ENCODE measurements at regions not wholly inside any gene's neighbourhood (a gene's known extent, or its start where the extent isn't known, plus 50 kb on each side); places are given as distances from the start of the nearest gene placed in this dataset.

DNA sequence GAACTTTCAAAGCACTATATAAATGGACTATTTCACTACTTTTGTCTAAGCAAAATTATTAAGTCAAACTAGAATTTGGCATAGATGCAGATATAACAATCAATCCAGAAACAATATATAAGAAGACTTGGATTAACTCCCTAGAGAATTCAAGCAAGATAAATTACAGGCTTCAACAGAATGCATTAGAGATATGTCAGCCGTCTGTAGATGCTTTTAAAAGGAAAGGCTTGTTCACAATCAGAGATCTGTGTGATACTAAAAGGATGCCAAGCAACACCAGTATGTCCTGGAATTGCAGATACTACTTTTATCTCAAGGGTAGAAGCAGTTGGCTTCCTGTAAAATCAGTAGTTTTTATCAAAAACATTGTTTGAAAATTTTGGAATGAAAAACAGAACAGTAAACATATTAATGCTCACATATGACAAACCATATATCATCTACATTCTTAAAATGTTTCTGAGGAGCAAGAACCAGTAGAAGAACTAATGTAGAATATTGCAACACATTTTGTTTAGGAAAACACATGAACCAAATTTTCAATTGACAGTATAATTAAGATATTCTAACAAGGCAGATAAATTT is 947.9 kb upstream of the LRRN3 start:
- Histone ChIP-seq H3K4me3 (ENCODE audit: low read length in 2 of 2) (no peak overlapping the region), H3K36me3 (ENCODE audit: insufficient read depth, low read length) (no peaks in the 10 kb centered on the region), H3K4me1 (ENCODE audit: insufficient read depth, low read length) (no peaks in the 10 kb centered on the region), H3K9me3 (ENCODE audit: control insufficient read depth in 1 of 2, low read length in 2 of 2) (no peaks in the 10 kb centered on the region), H3K27ac (ENCODE audit: low read depth, low read length) (no peak overlapping the region), H3K27me3 (ENCODE audit: insufficient read depth, low read length) (no peaks in the 10 kb centered on the region)
- CTCF ChIA-PET (ENCODE audit: partially characterized antibody), result interaction anchor here (0.5 kb wide), 1 partner anchor 53 kb away, joined by 3 read pairs; no protein-coding TSS in a partner anchor
- POLR2A ChIA-PET (ENCODE audit: partially characterized antibody), result no interaction called here
- peaks cover 0 to 6% (median 0%) of the 10 kb centered on the region in 8 donors for H3K9me3 Mint-ChIP-seq
- no peaks in the 10 kb centered on the region for H3K36me3 Mint-ChIP-seq
- intact Hi-C loops (cut with micrococcal nuclease), result no loop called here
- DNase-seq, result no peak
- H3K27ac Mint-ChIP-seq, result no peak overlapping the region
- no peaks in the 10 kb centered on the region for H3K4me1 Mint-ChIP-seq
- H3K4me3 Mint-ChIP-seq, result no peak overlapping the region
- H3K27me3 Mint-ChIP-seq, result no peaks in the 10 kb centered on the region

DNA sequence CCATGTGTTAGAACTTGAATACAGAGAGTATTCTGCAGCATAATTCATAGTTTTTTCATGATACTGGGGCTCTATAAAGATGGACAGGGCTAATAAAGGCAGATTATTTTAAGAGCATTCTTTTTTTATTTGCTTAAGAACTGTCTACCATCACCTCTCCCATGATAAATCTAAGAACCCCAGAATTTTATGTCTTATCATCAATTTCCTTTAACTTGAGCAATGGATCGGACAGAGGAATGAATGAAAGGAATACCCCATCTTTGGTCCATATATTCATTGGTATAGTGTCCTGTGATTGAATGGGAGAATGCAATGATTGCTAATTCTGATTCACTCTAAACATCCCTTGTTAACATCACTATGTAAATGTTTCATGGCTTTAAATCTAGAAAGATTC is 946.3 kb upstream of the LRRN3 start:
- no peak for DNase-seq
- H3K36me3 Mint-ChIP-seq, result no peaks in the 10 kb centered on the region
- H3K27me3 Mint-ChIP-seq, result no peaks in the 10 kb centered on the region
- H3K27me3 ChIP-seq (ENCODE audit: insufficient read depth, low read length), result no peaks in the 10 kb centered on the region
- no peaks in the 10 kb centered on the region for H3K4me1 ChIP-seq (ENCODE audit: insufficient read depth, low read length)
- CTCF ChIA-PET (ENCODE audit: partially characterized antibody), result no interaction called here
- no peak overlapping the region for H3K27ac ChIP-seq (ENCODE audit: low read depth, low read length)
- H3K36me3 ChIP-seq (ENCODE audit: insufficient read depth, low read length), result no peaks in the 10 kb centered on the region
- POLR2A ChIA-PET (ENCODE audit: partially characterized antibody), result no interaction called here
- no peak overlapping the region for H3K4me3 Mint-ChIP-seq
- H3K4me3 ChIP-seq (ENCODE audit: low read length in 2 of 2), result no peak overlapping the region
- no peaks in the 10 kb centered on the region for H3K4me1 Mint-ChIP-seq
- intact Hi-C loops (cut with micrococcal nuclease), result no loop called here
- H3K9me3 ChIP-seq (ENCODE audit: control insufficient read depth in 1 of 2, low read length in 2 of 2), result no peaks in the 10 kb centered on the region
- H3K27ac Mint-ChIP-seq, result no peak overlapping the region
- H3K9me3 Mint-ChIP-seq, result peaks cover 0 to under 1% (median 0%) of the 10 kb centered on the region in 8 donors

DNA sequence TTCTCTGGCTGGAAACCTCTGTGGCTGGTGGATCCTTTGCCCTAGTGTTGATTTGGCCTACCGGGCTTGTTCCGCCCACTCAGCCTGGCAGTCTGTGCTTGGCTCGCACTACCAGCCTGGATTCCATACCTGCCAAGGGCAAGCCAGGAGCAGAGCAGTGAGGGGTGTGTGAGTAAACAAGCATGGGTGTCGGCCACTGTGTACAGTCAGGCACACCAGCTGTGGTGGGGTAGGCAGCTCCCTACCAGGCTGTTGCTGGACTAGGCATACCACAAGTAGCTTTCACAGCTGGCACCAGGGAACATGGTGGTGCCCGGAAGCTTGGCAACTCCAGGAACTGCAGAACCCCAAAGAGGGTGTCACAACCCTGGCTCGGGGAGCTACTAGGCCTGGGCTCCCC is 942.9 kb upstream of the LRRN3 start:
- no peak overlapping the region for H3K27ac Mint-ChIP-seq
- CTCF ChIA-PET (ENCODE audit: partially characterized antibody), result no interaction called here

DNA sequence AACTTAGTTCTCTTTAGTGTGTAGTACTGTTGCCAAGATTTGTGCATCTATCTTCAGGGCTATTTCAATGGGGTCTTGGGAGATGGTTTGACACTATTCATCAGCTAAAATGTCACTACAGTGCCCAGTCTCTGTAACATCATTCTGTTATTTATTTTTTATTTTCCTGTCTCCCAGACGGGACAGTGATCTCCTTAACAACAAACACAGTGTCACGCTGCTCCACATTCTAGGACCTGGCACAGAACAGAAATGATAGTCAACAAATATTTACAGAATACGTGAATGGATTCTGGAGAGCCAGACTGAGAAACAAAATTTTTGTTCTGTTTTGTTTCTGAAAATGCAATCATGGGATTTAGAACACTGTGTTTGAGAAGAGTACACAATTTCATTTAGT is 937.7 kb upstream of the LRRN3 start:
- H3K4me1 ChIP-seq (ENCODE audit: insufficient read depth, low read length), result no peaks in the 10 kb centered on the region
- no peak overlapping the region for H3K27ac ChIP-seq (ENCODE audit: low read depth, low read length)
- no peak overlapping the region for H3K4me3 Mint-ChIP-seq
- no peaks in the 10 kb centered on the region for H3K36me3 ChIP-seq (ENCODE audit: insufficient read depth, low read length)
- ChIA-PET POLR2A (ENCODE audit: partially characterized antibody) (no interaction called here), CTCF (ENCODE audit: partially characterized antibody) (no interaction called here)
- H3K4me1 Mint-ChIP-seq, result no peaks in the 10 kb centered on the region
- no peaks in the 10 kb centered on the region for H3K27me3 ChIP-seq (ENCODE audit: insufficient read depth, low read length)
- H3K27me3 Mint-ChIP-seq, result no peaks in the 10 kb centered on the region
- H3K36me3 Mint-ChIP-seq, result no peaks in the 10 kb centered on the region
- no peaks in the 10 kb centered on the region for H3K9me3 ChIP-seq (ENCODE audit: control insufficient read depth in 1 of 2, low read length in 2 of 2)
- no peaks in the 10 kb centered on the region for H3K9me3 Mint-ChIP-seq
- intact Hi-C loops (cut with micrococcal nuclease), result no loop called here
- no peak overlapping the region for H3K4me3 ChIP-seq (ENCODE audit: low read length in 2 of 2)
- no peak for DNase-seq
- no peak overlapping the region for H3K27ac Mint-ChIP-seq

More for the DNA sequence above, 942.9 kb upstream of the LRRN3 start:
- H3K4me3 Mint-ChIP-seq, result no peak overlapping the region
- H3K27me3 Mint-ChIP-seq, result no peaks in the 10 kb centered on the region
- no peaks in the 10 kb centered on the region for H3K36me3 ChIP-seq (ENCODE audit: insufficient read depth, low read length)
- peak in 1 of 5 donors; percentile 34 for DNase-seq
- H3K27me3 ChIP-seq (ENCODE audit: insufficient read depth, low read length), result no peaks in the 10 kb centered on the region
- no peak overlapping the region for H3K4me3 ChIP-seq (ENCODE audit: low read length in 2 of 2)
- no peaks in the 10 kb centered on the region for H3K36me3 Mint-ChIP-seq
- H3K4me1 Mint-ChIP-seq, result no peaks in the 10 kb centered on the region
- POLR2A ChIA-PET (ENCODE audit: partially characterized antibody), result no interaction called here
- no peaks in the 10 kb centered on the region for H3K9me3 Mint-ChIP-seq
- no peaks in the 10 kb centered on the region for H3K9me3 ChIP-seq (ENCODE audit: control insufficient read depth in 1 of 2, low read length in 2 of 2)
- no peaks in the 10 kb centered on the region for H3K4me1 ChIP-seq (ENCODE audit: insufficient read depth, low read length)
- intact Hi-C loops (cut with micrococcal nuclease), result no loop called here
- no peak overlapping the region for H3K27ac ChIP-seq (ENCODE audit: low read depth, low read length)

DNA sequence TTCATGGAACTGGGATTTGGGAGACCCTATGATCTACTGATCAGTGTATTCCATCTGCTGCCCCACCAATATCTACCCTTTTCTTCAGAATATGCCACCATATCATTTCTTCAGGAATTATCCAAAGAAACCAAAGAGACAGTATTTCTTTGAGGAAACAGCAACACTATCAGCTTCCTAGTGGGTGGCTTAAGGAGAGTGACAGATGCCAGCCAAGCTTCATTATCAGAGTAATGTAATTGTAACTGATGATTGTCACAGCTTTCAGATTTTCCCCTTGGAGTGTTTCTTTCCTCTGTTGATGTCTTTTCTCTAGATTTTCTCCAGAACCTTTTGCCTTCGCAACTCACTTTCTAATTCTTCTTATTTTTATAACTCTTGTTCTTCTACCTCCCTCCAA is 934.4 kb upstream of the LRRN3 start:
- Mint-ChIP-seq H3K9me3 (peaks cover 0 to 2% (median 0%) of the 10 kb centered on the region in 8 donors), H3K27me3 (no peaks in the 10 kb centered on the region), H3K36me3 (no peaks in the 10 kb centered on the region), H3K4me1 (no peaks in the 10 kb centered on the region), H3K27ac (no peak overlapping the region), H3K4me3 (no peak overlapping the region)
- Histone ChIP-seq H3K4me3 (ENCODE audit: low read length in 2 of 2) (no peak overlapping the region), H3K36me3 (ENCODE audit: insufficient read depth, low read length) (no peaks in the 10 kb centered on the region), H3K27ac (ENCODE audit: low read depth, low read length) (no peak overlapping the region), H3K27me3 (ENCODE audit: insufficient read depth, low read length) (no peaks in the 10 kb centered on the region), H3K9me3 (ENCODE audit: control insufficient read depth in 1 of 2, low read length in 2 of 2) (no peaks in the 10 kb centered on the region), H3K4me1 (ENCODE audit: insufficient read depth, low read length) (no peaks in the 10 kb centered on the region)
- CTCF ChIA-PET (ENCODE audit: partially characterized antibody), result no interaction called here
- intact Hi-C loops (cut with micrococcal nuclease), result no loop called here
- DNase-seq, result no peak
- POLR2A ChIA-PET (ENCODE audit: partially characterized antibody), result no interaction called here

DNA sequence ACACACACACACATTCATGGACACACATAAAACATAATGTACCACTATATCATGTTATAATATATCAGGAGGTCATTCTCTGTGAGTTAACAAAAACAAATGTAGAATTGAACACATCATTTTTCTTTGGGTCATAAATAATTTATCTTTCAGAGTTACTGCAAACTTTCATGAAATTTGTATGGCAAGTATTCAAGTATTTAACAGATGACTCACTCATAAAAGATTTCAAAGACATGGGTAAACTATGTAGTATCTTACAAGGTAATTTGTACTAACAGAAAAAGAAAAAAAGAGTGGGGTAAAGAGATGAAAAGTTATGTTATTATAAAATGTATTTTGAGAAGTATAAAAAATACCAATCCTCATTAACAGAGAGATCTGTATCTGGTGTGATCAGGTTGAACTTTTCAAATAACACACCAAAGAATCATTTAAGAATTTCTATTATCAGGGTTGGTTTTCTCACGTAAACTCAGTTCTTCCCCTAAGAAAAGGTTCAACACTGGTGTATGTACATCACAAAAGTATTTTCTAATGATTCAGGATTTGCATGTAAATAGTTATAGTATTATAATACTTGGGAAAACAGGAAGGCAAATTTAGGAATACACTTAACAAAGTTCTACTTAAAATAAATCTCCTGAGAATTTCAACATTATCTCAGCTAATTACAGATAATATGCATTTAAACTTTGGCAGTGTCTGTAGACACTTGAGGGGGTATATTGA is 933.1 kb upstream of the LRRN3 start:
- POLR2A ChIA-PET (ENCODE audit: partially characterized antibody), result no interaction called here
- H3K27me3 ChIP-seq (ENCODE audit: insufficient read depth, low read length), result no peaks in the 10 kb centered on the region
- intact Hi-C loops (cut with micrococcal nuclease), result no loop called here
- H3K4me1 Mint-ChIP-seq, result no peaks in the 10 kb centered on the region
- CTCF ChIA-PET (ENCODE audit: partially characterized antibody), result no interaction called here
- no peak overlapping the region for H3K27ac ChIP-seq (ENCODE audit: low read depth, low read length)
- no peak overlapping the region for H3K4me3 ChIP-seq (ENCODE audit: low read length in 2 of 2)
- H3K36me3 Mint-ChIP-seq, result no peaks in the 10 kb centered on the region
- H3K36me3 ChIP-seq (ENCODE audit: insufficient read depth, low read length), result no peaks in the 10 kb centered on the region
- H3K27me3 Mint-ChIP-seq, result no peaks in the 10 kb centered on the region
- no peak overlapping the region for H3K27ac Mint-ChIP-seq
- no peaks in the 10 kb centered on the region for H3K4me1 ChIP-seq (ENCODE audit: insufficient read depth, low read length)
- no peak overlapping the region for H3K4me3 Mint-ChIP-seq
- DNase-seq, result no peak
- H3K9me3 ChIP-seq (ENCODE audit: control insufficient read depth in 1 of 2, low read length in 2 of 2), result no peaks in the 10 kb centered on the region
- H3K9me3 Mint-ChIP-seq, result peaks cover 0 to 2% (median 0%) of the 10 kb centered on the region in 8 donors

DNA sequence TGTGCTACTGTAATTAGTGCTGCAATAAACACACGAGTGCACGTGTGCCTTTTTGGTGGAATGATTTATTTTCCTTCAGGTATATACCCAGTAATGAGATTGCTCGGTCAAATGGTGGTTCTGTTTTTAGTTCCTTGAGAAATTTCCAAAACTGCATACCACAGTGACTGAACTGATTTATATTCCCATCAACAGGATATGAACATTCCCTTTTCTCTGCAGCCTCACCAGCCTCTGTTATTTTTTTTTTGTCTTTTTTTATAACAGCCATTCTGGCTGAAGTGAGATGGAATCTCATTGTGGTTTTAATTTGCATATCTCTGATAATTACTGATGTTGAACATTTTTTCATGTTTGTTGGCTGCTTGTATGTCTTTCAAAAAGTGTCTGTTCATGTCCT is 922.9 kb upstream of the LRRN3 start:
- Mint-ChIP-seq H3K4me3 (no peak overlapping the region), H3K27me3 (no peaks in the 10 kb centered on the region), H3K36me3 (no peaks in the 10 kb centered on the region), H3K27ac (no peak overlapping the region), H3K9me3 (peaks cover 0 to 4% (median 0%) of the 10 kb centered on the region in 8 donors), H3K4me1 (no peaks in the 10 kb centered on the region)
- Histone ChIP-seq H3K4me1 (ENCODE audit: insufficient read depth, low read length) (no peaks in the 10 kb centered on the region), H3K4me3 (ENCODE audit: low read length in 2 of 2) (no peak overlapping the region), H3K9me3 (ENCODE audit: control insufficient read depth in 1 of 2, low read length in 2 of 2) (no peaks in the 10 kb centered on the region), H3K27ac (ENCODE audit: low read depth, low read length) (no peak overlapping the region), H3K36me3 (ENCODE audit: insufficient read depth, low read length) (no peaks in the 10 kb centered on the region), H3K27me3 (ENCODE audit: insufficient read depth, low read length) (no peaks in the 10 kb centered on the region)
- intact Hi-C loops (cut with micrococcal nuclease), result no loop called here
- CTCF ChIA-PET (ENCODE audit: partially characterized antibody), result no interaction called here
- no peak for DNase-seq
- POLR2A ChIA-PET (ENCODE audit: partially characterized antibody), result no interaction called here
